CD4-positive, alpha-beta T cell (primary cell): ENCODE measurements at regions not wholly inside any gene's neighbourhood (a gene's known extent, or its start where the extent isn't known, plus 50 kb on each side); places are given as distances from the start of the nearest gene placed in this dataset.

Source experiments
- ATAC-seq: fragments of 200-7000 bp; cut with Tn5 transposase; one replicate; pipeline ENCODE4 v1.10.0; 2022; ENCODE audit warnings: mild to moderate bottlenecking; ENCODE audit not compliant: poor library complexity
- CTCF ChIA-PET: fragments of 350-600 bp; sonication (Branson Sonifier 250); formaldehyde crosslinking; loops from one replicate; lab custom pipeline; 2021; ENCODE audit warnings: antibody characterized with exemption, inconsistent platforms; lab: Charles Lee
- POLR2A ChIA-PET: fragments of 350-600 bp; sonication (Branson Sonifier 250); formaldehyde crosslinking; loops from one replicate; lab custom pipeline; 2021; ENCODE audit warnings: antibody characterized with exemption, inconsistent platforms; lab: Charles Lee
- DNase-seq, 14 experiments: peaks; one replicate each; pipeline ENCODE4 v3.0.0-alpha.2; 2013 to 2020; ENCODE audit warnings: mixed read lengths in 2 of 14
- H3K27ac ChIP-seq, 2 donors: one replicate each; pipeline versions ENCODE4 v1.5.1 to v1.7.0; 2013; ENCODE audit warnings: low read length in 2 of 2, low read depth in 1 of 2, mild to moderate bottlenecking in 1 of 2
- H3K27me3 ChIP-seq, 2 experiments: 1 replicate in 1 of 2; 2 replicates in 1 of 2; pipeline versions ENCODE4 v1.6.1 to v1.7.0; 2013; ENCODE audit warnings: low read length in 2 of 2, control low read depth in 1 of 2, mild to moderate bottlenecking in 1 of 2, moderate library complexity in 1 of 2; ENCODE audit not compliant: insufficient read depth in 2 of 2, control insufficient read depth in 1 of 2
- H3K36me3 ChIP-seq: one replicate; pipeline ENCODE4 v1.6.1; 2013; ENCODE audit warnings: low read length, control low read depth; ENCODE audit not compliant: insufficient read depth
- H3K4me1 ChIP-seq: one replicate; pipeline ENCODE4 v1.6.1; 2013; ENCODE audit warnings: low read length, control low read depth; ENCODE audit not compliant: insufficient read depth
- H3K4me3 ChIP-seq: one replicate; pipeline ENCODE4 v1.5.1; 2013; ENCODE audit warnings: mild to moderate bottlenecking, low read length, moderate library complexity
- H3K9me3 ChIP-seq, 2 experiments: 1 replicate in 1 of 2; 2 replicates in 1 of 2; pipeline versions ENCODE4 v1.6.1 to v1.7.0; 2013; ENCODE audit warnings: low read length in 2 of 2, mild to moderate bottlenecking in 2 of 2, control low read depth in 1 of 2, moderate library complexity in 1 of 2; ENCODE audit not compliant: control insufficient read depth in 1 of 2, insufficient read depth in 1 of 2
- H3K27ac Mint-ChIP-seq: one replicate; pipeline ENCODE4 v1.8.0; 2020; ENCODE audit warnings: mixed read lengths
- H3K27me3 Mint-ChIP-seq: one replicate; pipeline ENCODE4 v1.8.0; 2021; ENCODE audit warnings: mixed read lengths
- H3K36me3 Mint-ChIP-seq: one replicate; pipeline ENCODE4 v1.8.0; 2021; ENCODE audit warnings: low read depth, mixed read lengths
- H3K4me1 Mint-ChIP-seq: one replicate; pipeline ENCODE4 v1.8.0; 2021; ENCODE audit warnings: low read depth, mixed read lengths
- H3K4me3 Mint-ChIP-seq: one replicate; pipeline ENCODE4 v1.8.0; 2020; ENCODE audit warnings: mild to moderate bottlenecking, mixed read lengths
- H3K9me3 Mint-ChIP-seq: one replicate; pipeline ENCODE4 v1.8.0; 2020; ENCODE audit warnings: mixed read lengths
- CTCF ChIP-seq: fragments of 200-600 bp; IDR thresholded peaks from one replicate; pipeline ENCODE4 v1.8.0; 2022; ENCODE audit warnings: antibody characterized with exemption, mild to moderate bottlenecking
- intact Hi-C, 2 experiments: fragments of 100-400 bp; cut with DNase I in 1 of 2; cut with micrococcal nuclease in 1 of 2; formaldehyde crosslinking; loops; one replicate each; pipeline versions ENCODE4 v1.15.1 to v1.9.0; 2023 to 2025; cut with DNase I, micrococcal nuclease

- Histone ChIP-seq H3K27me3 (no peaks in the 10 kb centered on the region), H3K36me3 (no peaks in the 10 kb centered on the region), H3K4me3 (no peak overlapping the region), H3K9me3 (no peaks in the 10 kb centered on the region), H3K4me1 (no peaks in the 10 kb centered on the region), H3K27ac (no peak overlapping the region)
- Mint-ChIP-seq H3K4me1 (no peaks in the 10 kb centered on the region), H3K27me3 (no peaks in the 10 kb centered on the region), H3K9me3 (peaks cover 9% of the 10 kb centered on the region), H3K4me3 (no peak overlapping the region), H3K27ac (no peak overlapping the region), H3K36me3 (no peaks in the 10 kb centered on the region)
- TF ChIP-seq CTCF: no peak
- ChIA-PET CTCF (interaction anchor here (0.6 kb wide), 1 partner anchor 314 kb away, joined by 3 read pairs; no protein-coding TSS in a partner anchor), POLR2A (no interaction called here)
- DNase-seq: no peak
- ATAC-seq: no peak
- intact Hi-C loops: no loop called here
Measured at GRCh38 chr4:81546777-81547176, 75.1 kb upstream of the RASGEF1B start.

GRCh38 chr4:81541161-81541945 is 69.6 kb upstream of the RASGEF1B start:
- CTCF ChIA-PET: interaction anchor here (0.6 to 1.6 kb wide), 2 partner anchors 69 to 105 kb away, joined by 3 read pairs; partner anchors contain the start of gene RASGEF1B
- Histone ChIP-seq H3K4me1 (no peaks in the 10 kb centered on the region), H3K27me3 (no peaks in the 10 kb centered on the region), H3K4me3 (no peak overlapping the region), H3K36me3 (no peaks in the 10 kb centered on the region), H3K9me3 (no peaks in the 10 kb centered on the region), H3K27ac (no peak overlapping the region)
- Mint-ChIP-seq H3K9me3 (peaks cover 12% of the 10 kb centered on the region), H3K4me1 (peaks cover 5% of the 10 kb centered on the region), H3K27me3 (no peaks in the 10 kb centered on the region), H3K27ac (no peak overlapping the region), H3K36me3 (no peaks in the 10 kb centered on the region), H3K4me3 (no peak overlapping the region)
- ATAC-seq: no peak
- no peak for TF ChIP-seq CTCF
- intact Hi-C loops: no loop called here
- POLR2A ChIA-PET: no interaction called here
- no peak for DNase-seq

- H3K36me3 ChIP-seq: no peaks in the 10 kb centered on the region
- Mint-ChIP-seq H3K36me3 (no peaks in the 10 kb centered on the region), H3K9me3 (peaks cover 12% of the 10 kb centered on the region), H3K27ac (no peak overlapping the region), H3K27me3 (no peaks in the 10 kb centered on the region), H3K4me3 (no peak overlapping the region), H3K4me1 (peaks cover 5% of the 10 kb centered on the region)
- ATAC-seq (no peak), DNase-seq (no peak)
- POLR2A ChIA-PET: no interaction called here
- no peaks in the 10 kb centered on the region for H3K4me1 ChIP-seq
- no peak overlapping the region for H3K4me3 ChIP-seq
- no peak overlapping the region for H3K27ac ChIP-seq
- no peaks in the 10 kb centered on the region for H3K9me3 ChIP-seq
- CTCF ChIA-PET: no interaction called here
- no peak for TF ChIP-seq CTCF
- H3K27me3 ChIP-seq: no peaks in the 10 kb centered on the region
- intact Hi-C loops: no loop called here
Measured at GRCh38 chr4:81538716-81539427, 67.2 kb upstream of the RASGEF1B start.
